K562 (cell line): ENCODE measurements at regions not wholly inside any gene's neighbourhood (a gene's known extent, or its start where the extent isn't known, plus 50 kb on each side); places are given as distances from the start of the nearest gene placed in this dataset.

Source experiments
- ATAC-seq: fragments of 200-7000 bp; cut with Tn5 transposase; 3 replicates; pipeline ENCODE4 v1.9.1; 2020; ENCODE audit warnings: moderate library complexity
- BruUV-seq: library from RNA; stranded (reverse); fragments of 400-500 nt; replicated peaks from 2 replicates; lab custom pipeline; 2021; lab: Mats Ljungman, UMichigan
- CTCF ChIA-PET: fragments of 300-600 bp; formaldehyde crosslinking; extraction: SDS; loops from one replicate; lab custom pipeline; 2021; ENCODE audit warnings: low intra/inter-chr PET ratio; lab: Yijun Ruan, JAX
- POLR2A ChIA-PET: fragments of 300-600, 350-650 bp; sonication (Branson Sonifier 250); formaldehyde crosslinking; extraction: SDS; loops from one replicate; lab custom pipeline; 2021; ENCODE audit warnings: antibody characterized with exemption, inconsistent platforms; lab: Yijun Ruan, JAX
- DNase-seq, 4 experiments: peaks; one replicate each; pipeline versions ENCODE4 v3.0.0 to v3.0.0-alpha.2; 2011 to 2018; ENCODE audit warnings: low spot score in 3 of 4, mixed read lengths in 3 of 4; ENCODE audit errors: extremely low read depth in 1 of 4
- FAIRE-seq: peaks from 2 replicates; lab custom pipeline; 2011; peaks lifted over from hg19 to GRCh38; lab: Jason Lieb, UNC
- H2AFZ ChIP-seq: 2 replicates; pipeline ENCODE4 v1.6.0; 2011; ENCODE audit warnings: low read depth, low read length, control low read depth, inconsistent platforms
- H3K27ac ChIP-seq: fragments of 200-600 bp; 3 replicates; pipeline ENCODE4 v1.8.0; 2011; ENCODE audit warnings: low read depth, mild to moderate bottlenecking, control low read depth, inconsistent platforms, low read length, moderate library complexity, mixed read lengths; ENCODE audit errors: extremely low read depth
- H3K27me3 ChIP-seq, 2 experiments: fragments of 300-600 bp in 1 of 2; 2 replicates in 1 of 2; 3 replicates in 1 of 2; pipeline versions ENCODE4 v1.6.0 to v1.8.0; 2011; ENCODE audit warnings: inconsistent platforms in 2 of 2, low read length in 2 of 2, mild to moderate bottlenecking in 1 of 2, mixed read lengths in 1 of 2, moderate library complexity in 1 of 2; ENCODE audit not compliant: control insufficient read depth in 2 of 2, insufficient read depth in 2 of 2
- H3K36me3 ChIP-seq: fragments of 300-600 bp; 3 replicates; pipeline ENCODE4 v1.8.0; 2011; ENCODE audit warnings: mild to moderate bottlenecking, low read length, inconsistent platforms; ENCODE audit not compliant: control insufficient read depth, insufficient read depth
- H3K4me1 ChIP-seq, 2 experiments: fragments of 200-600 bp in 1 of 2; replicated peaks in 1 of 2; 2 replicates in 1 of 2; 3 replicates in 1 of 2; pipeline versions ENCODE4 v1.5.1 to v1.8.0; 2011; ENCODE audit warnings: inconsistent platforms in 2 of 2, low read length in 2 of 2, mild to moderate bottlenecking in 1 of 2, mixed read lengths in 1 of 2, moderate library complexity in 1 of 2; ENCODE audit not compliant: control insufficient read depth in 2 of 2, insufficient read depth in 2 of 2
- H3K4me2 ChIP-seq: 2 replicates; pipeline ENCODE4 v1.6.1; 2011; ENCODE audit warnings: low read length, control low read depth, inconsistent platforms, mixed read lengths; ENCODE audit not compliant: insufficient read depth
- H3K4me3 ChIP-seq: fragments of 200-600 bp; sonication (generic), shearing (Covaris generic); 2 replicates; pipeline ENCODE4 v1.5.1; 2016; ENCODE audit warnings: control low read depth, inconsistent platforms
- H3K79me2 ChIP-seq: fragments of 200-600 bp; 3 replicates; pipeline ENCODE4 v1.8.0; 2011; ENCODE audit warnings: low read length, inconsistent platforms; ENCODE audit not compliant: control insufficient read depth, insufficient read depth
- H3K9ac ChIP-seq, 2 experiments: 2 replicates each; pipeline versions ENCODE4 v1.6.0 to v1.6.1; 2011; ENCODE audit warnings: low read depth in 2 of 2, low read length in 2 of 2, control low read depth in 1 of 2, inconsistent platforms in 1 of 2, mild to moderate bottlenecking in 1 of 2, mixed read lengths in 1 of 2; ENCODE audit not compliant: insufficient read depth in 1 of 2
- H3K9me1 ChIP-seq: one replicate; pipeline ENCODE4 v1.6.0; 2011; ENCODE audit warnings: inconsistent platforms, mild to moderate bottlenecking, low read length, moderate library complexity; ENCODE audit not compliant: control insufficient read depth, insufficient read depth
- H3K9me3 ChIP-seq: replicated peaks from 2 replicates; pipeline ENCODE4 v1.5.1; 2011; ENCODE audit warnings: low read depth, low read length, inconsistent platforms; ENCODE audit not compliant: control insufficient read depth, insufficient read depth
- H4K20me1 ChIP-seq: replicated peaks from 2 replicates; pipeline ENCODE4 v1.6.1; 2011; ENCODE audit warnings: low read length, inconsistent platforms, mixed read lengths; ENCODE audit not compliant: control insufficient read depth, insufficient read depth
- CTCF ChIP-seq, 3 experiments: IDR thresholded peaks in 2 of 3; conservative IDR thresholded peaks in 1 of 3; 2 replicates each; pipeline ENCODE4 v1.5.1; 2011 to 2012; ENCODE audit warnings: low read length in 3 of 3, mild to moderate bottlenecking in 3 of 3, control low read depth in 2 of 3, improper control_type of control experiment in 1 of 3, inconsistent platforms in 1 of 3, low read depth in 1 of 3, mixed read lengths in 1 of 3, moderate library complexity in 1 of 3; ENCODE audit not compliant: insufficient read depth in 2 of 3
- ZC3H8 ChIP-seq: fragments of 450-650 bp; IDR thresholded peaks from 2 replicates; pipeline ENCODE4 v1.6.1; 2017
- WGBS: fragments of 100-300 bp; shearing (Covaris generic); methylation state at CpG from one replicate; pipeline ENCODE4 v1.1.6; 2016; ENCODE audit warnings: low coverage, mixed read lengths; ENCODE audit not compliant: insufficient coverage; ENCODE audit errors: missing lambda C conversion rate; 5-methylcytosine and 5-hydroxymethylcytosine counted together
- in situ Hi-C: fragments of 300-500 bp; cut with MboI; formaldehyde crosslinking; loops from 4 replicates; pipeline ENCODE4 v1.15.0; 2018; ENCODE audit warnings: inconsistent platforms, mixed read lengths
- intact Hi-C: fragments of 100-400 bp; cut with micrococcal nuclease; formaldehyde crosslinking; loops from 2 replicates; pipeline ENCODE4 v1.14.2; 2022

- peak in 2 of 4 experiments; percentile 3 to 21 for DNase-seq
- intact Hi-C loops, result no loop called here
- Histone ChIP-seq H2AFZ (no peak overlapping the region), H3K9ac (no peak overlapping the region; a peak in 1 of 4 replicates), H3K27ac (no peak overlapping the region), H3K4me1 (peaks cover 0 to 3% of the 10 kb centered on the region in 2 experiments; a peak in 1 of 5 replicates), H3K4me2 (no peak overlapping the region), H3K27me3 (peaks cover 9 to 60% of the 10 kb centered on the region in 2 experiments), H3K9me3 (no peaks in the 10 kb centered on the region), H3K36me3 (no peaks in the 10 kb centered on the region), H3K9me1 (no peaks in the 10 kb centered on the region), H3K4me3 (no peak overlapping the region), H4K20me1 (no peaks in the 10 kb centered on the region; the same call in none of the 2 replicates), H3K79me2 (no peaks in the 10 kb centered on the region)
- ChIA-PET CTCF (no interaction called here), POLR2A (interaction anchor here (1.2 kb wide), 1 partner anchor 13 kb away, joined by 3 read pairs; no protein-coding TSS in a partner anchor)
- BruUV-seq, result no TSS peak
- in situ Hi-C loops, result no loop called here
- 0 out of 6 replicates have a peak, but pooled peaks of 1 of the 3 experiments have one; percentile 12 for TF ChIP-seq CTCF (IDR thresholded peaks at IDR 0.05 in 2 of 3, conservative IDR thresholded peaks at IDR 0.05 in 1 of 3; ENCODE audit: insufficient read depth in 2 of 3, low read depth in 1 of 3, low read length in 3 of 3)
- TF ChIP-seq ZC3H8, result no peak
- peak; percentile 83 for ATAC-seq
- whole genome bisulfite sequencing, result 2% methylated on average over 6 of the region's 9 CpGs
- no peak for FAIRE-seq
Measured at GRCh38 chr2:15780912-15781574, 159.3 kb upstream of the MYCN start.
